HCT116 (cell line): ENCODE measurements at regions not wholly inside any gene's neighbourhood (a gene's known extent, or its start where the extent isn't known, plus 50 kb on each side); places are given as distances from the start of the nearest gene placed in this dataset.

Experiments used
- ATAC-seq: fragments of 200-7000 bp; cut with Tn5 transposase; 2 replicates; pipeline ENCODE4 v1.9.1; 2020; ENCODE audit warnings: mild to moderate bottlenecking, moderate library complexity
- BruUV-seq: library from RNA; stranded (reverse); fragments of 400-500 nt; replicated peaks from 2 replicates; lab custom pipeline; 2021; lab: Mats Ljungman, UMichigan
- CTCF ChIA-PET: fragments of 300-600 bp; sonication (Branson Sonifier 250); formaldehyde crosslinking; loops from one replicate; lab custom pipeline; 2021; ENCODE audit warnings: antibody characterized with exemption; lab: Charles Lee
- POLR2A ChIA-PET: fragments of 300-600, 350-600 bp; sonication (Branson Sonifier 250); formaldehyde crosslinking; loops from one replicate; lab custom pipeline; 2021; ENCODE audit warnings: antibody characterized with exemption; lab: Charles Lee
- RAD21 ChIA-PET, 2 experiments: fragments of 300-600 bp; sonication (Branson Sonifier 250); formaldehyde crosslinking; loops; one replicate each; lab custom pipeline; 2023; ENCODE audit warnings: low total read pairs in 2 of 2; ENCODE audit not compliant: uncharacterized antibody in 2 of 2, unreplicated experiment in 2 of 2, low non-redundant PET in 1 of 2; lab: Charles Lee
- DNase-seq: peaks from one replicate; pipeline ENCODE4 v3.0.0-alpha.2; 2010; ENCODE audit warnings: low read depth, low spot score
- H2AFZ ChIP-seq: fragments of 200-600 bp; shearing (Covaris generic), sonication (generic); 2 replicates; pipeline ENCODE4 v1.6.1; 2017; ENCODE audit warnings: low read depth, mixed run types, mixed read lengths, antibody characterized with exemption, low read length; ENCODE audit not compliant: poor library complexity, severe bottlenecking
- H3K27ac ChIP-seq: 2 replicates; pipeline ENCODE4 v1.5.1; 2012; ENCODE audit warnings: low read depth, low read length
- H3K27me3 ChIP-seq: fragments of 200-600 bp; sonication (generic); 2 replicates; pipeline ENCODE4 v1.6.1; 2016; ENCODE audit warnings: mixed run types, low read length, mixed read lengths; ENCODE audit not compliant: insufficient read depth
- H3K36me3 ChIP-seq, 2 experiments: fragments of 200-500 bp in 1 of 2; fragments of 200-600 bp in 1 of 2; sonication (Bioruptor generic) in 1 of 2; sonication (generic) in 1 of 2; 2 replicates each; pipeline versions ENCODE4 v1.5.1 to v1.6.1; 2014 to 2016; ENCODE audit warnings: low read length in 2 of 2, inconsistent platforms in 1 of 2, mixed read lengths in 1 of 2, mixed run types in 1 of 2; ENCODE audit not compliant: insufficient read depth in 2 of 2, control insufficient read depth in 1 of 2
- H3K4me1 ChIP-seq, 2 experiments: fragments of 200-600 bp in 1 of 2; sonication (generic) in 1 of 2; 2 replicates each; pipeline versions ENCODE4 v1.5.1 to v1.6.1; 2012 to 2017; ENCODE audit warnings: low read length in 2 of 2, inconsistent platforms in 1 of 2, mild to moderate bottlenecking in 1 of 2, mixed read lengths in 1 of 2, mixed run types in 1 of 2, moderate library complexity in 1 of 2; ENCODE audit not compliant: insufficient read depth in 2 of 2, control insufficient read depth in 1 of 2
- H3K4me2 ChIP-seq: fragments of 200-600 bp; sonication (generic); 2 replicates; pipeline ENCODE4 v1.6.1; 2017; ENCODE audit warnings: mixed run types, low read length, mixed read lengths
- H3K4me3 ChIP-seq, 2 experiments: fragments of 200-600 bp in 1 of 2; sonication (generic) in 1 of 2; replicated peaks in 1 of 2; 2 replicates each; pipeline ENCODE4 v1.5.1; 2011 to 2016; ENCODE audit warnings: low read length in 2 of 2, control low read depth in 1 of 2, low read depth in 1 of 2, mild to moderate bottlenecking in 1 of 2, mixed read lengths in 1 of 2, mixed run types in 1 of 2
- H3K79me2 ChIP-seq: fragments of 200-600 bp; sonication (generic); 2 replicates; pipeline ENCODE4 v1.6.1; 2017; ENCODE audit warnings: mild to moderate bottlenecking, mixed run types, low read length, moderate library complexity, mixed read lengths; ENCODE audit not compliant: insufficient read depth
- H3K9ac ChIP-seq: fragments of 200-600 bp; sonication (generic); 2 replicates; pipeline ENCODE4 v1.6.1; 2016; ENCODE audit warnings: low read length, mixed read lengths
- H3K9me2 ChIP-seq: fragments of 200-600 bp; sonication (generic), shearing (Covaris generic); 2 replicates; pipeline ENCODE4 v1.6.1; 2017; ENCODE audit warnings: mixed run types, mild to moderate bottlenecking, moderate library complexity; ENCODE audit not compliant: insufficient read depth
- H3K9me3 ChIP-seq, 2 experiments: fragments of 200-500 bp in 1 of 2; fragments of 200-600 bp in 1 of 2; sonication (Bioruptor generic) in 1 of 2; sonication (generic) in 1 of 2; 2 replicates each; pipeline ENCODE4 v1.6.1; 2014 to 2017; ENCODE audit warnings: low read length in 2 of 2, mixed read lengths in 2 of 2, inconsistent platforms in 1 of 2, low read depth in 1 of 2, mild to moderate bottlenecking in 1 of 2, mixed run types in 1 of 2, moderate library complexity in 1 of 2; ENCODE audit not compliant: control insufficient read depth in 1 of 2, insufficient read depth in 1 of 2
- H4K20me1 ChIP-seq: fragments of 200-600 bp; sonication (generic), shearing (Covaris generic); 2 replicates; pipeline ENCODE4 v1.6.1; 2017; ENCODE audit warnings: mixed run types, mild to moderate bottlenecking, moderate library complexity; ENCODE audit not compliant: insufficient read depth
- CEBPB ChIP-seq: IDR thresholded peaks from 2 replicates; pipeline ENCODE4 v1.6.1; 2012; ENCODE audit warnings: low read depth
- ELF1 ChIP-seq: IDR thresholded peaks from 2 replicates; pipeline ENCODE4 v1.6.1; 2012; ENCODE audit warnings: low read depth, borderline replicate concordance
- EZH2 ChIP-seq: fragments of 200-600 bp; sonication (generic); IDR thresholded peaks from 2 replicates; pipeline ENCODE4 v1.6.1; 2017; ENCODE audit warnings: antibody characterized with exemption, mixed run types
- EZH2phosphoT487 ChIP-seq: fragments of 200-600 bp; IDR thresholded peaks from 2 replicates; pipeline ENCODE4 v1.6.1; 2018; ENCODE audit warnings: antibody characterized with exemption, borderline replicate concordance
- FOSL1 ChIP-seq: IDR thresholded peaks from 2 replicates; pipeline ENCODE4 v1.6.1; 2012; ENCODE audit warnings: low read depth
- JUND ChIP-seq: IDR thresholded peaks from 2 replicates; pipeline ENCODE4 v1.6.1; 2012
- POLR2A ChIP-seq: IDR thresholded peaks from 2 replicates; pipeline ENCODE4 v1.7.0; 2011; ENCODE audit warnings: borderline replicate concordance; ENCODE audit not compliant: insufficient read depth, insufficient read length; ENCODE audit errors: extremely low read depth
- RAD21 ChIP-seq: IDR thresholded peaks from 2 replicates; pipeline ENCODE4 v1.6.1; 2012; ENCODE audit warnings: low read depth, mild to moderate bottlenecking
- SIN3A ChIP-seq: IDR thresholded peaks from 2 replicates; pipeline ENCODE4 v1.6.1; 2012; ENCODE audit warnings: low read depth
- SP1 ChIP-seq: IDR thresholded peaks from 2 replicates; pipeline ENCODE4 v1.6.1; 2012; ENCODE audit warnings: low read depth
- SRF ChIP-seq: IDR thresholded peaks from 2 replicates; pipeline ENCODE4 v1.6.1; 2012; ENCODE audit warnings: low read depth
- TCF7L2 ChIP-seq: IDR thresholded peaks from 2 replicates; pipeline ENCODE4 v1.7.0; 2011; ENCODE audit warnings: borderline replicate concordance, inconsistent platforms; ENCODE audit not compliant: insufficient read depth, insufficient read length; ENCODE audit errors: extremely low read depth
- ZFX ChIP-seq: fragments of 450-650 bp; IDR thresholded peaks from 2 replicates; pipeline ENCODE4 v1.6.1; 2017
- intact Hi-C: fragments of 100-400 bp; cut with micrococcal nuclease; formaldehyde crosslinking; loops from 2 replicates; pipeline ENCODE4 v1.10.0; 2022
- TF ChIP-seq, protein P1 (sequence below): IDR thresholded peaks from 2 replicates; pipeline ENCODE4 v1.6.1; 2012; ENCODE audit warnings: low read depth
- TF ChIP-seq, protein P2 (sequence below): IDR thresholded peaks from 2 replicates; pipeline ENCODE4 v1.6.1; 2012
- TF ChIP-seq, protein P3 (sequence below): IDR thresholded peaks from 2 replicates; pipeline ENCODE4 v1.6.1; 2011; ENCODE audit warnings: mild to moderate bottlenecking, low read length, moderate library complexity; ENCODE audit not compliant: insufficient replicate concordance; ENCODE audit errors: extremely low read depth
- TF ChIP-seq, protein P4 (sequence below): IDR thresholded peaks from 2 replicates; pipeline ENCODE4 v1.6.1; 2012

DNA sequence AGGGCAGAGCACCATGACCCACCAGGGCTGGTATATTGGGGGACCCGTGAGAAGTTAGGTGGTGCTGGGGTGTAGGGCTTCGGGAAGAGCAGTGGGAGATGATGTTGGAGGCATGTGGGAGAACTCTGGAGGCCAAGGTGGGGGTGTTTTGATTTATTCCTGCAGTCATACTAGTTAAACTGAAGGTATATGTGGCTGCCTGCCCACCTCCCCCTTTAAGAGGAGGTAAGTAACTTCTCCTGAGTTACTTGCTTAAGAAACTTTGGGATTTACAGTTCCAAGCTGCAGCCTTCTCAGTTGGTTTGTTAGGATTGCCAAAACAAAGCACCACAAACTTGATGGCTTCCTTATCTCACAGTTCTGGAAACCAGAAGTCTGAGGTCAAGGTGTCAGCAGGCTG, 73.1 kb upstream of the AGBL1 start:
- Histone ChIP-seq H4K20me1 (no peaks in the 10 kb centered on the region), H3K9me2 (no peaks in the 10 kb centered on the region), H3K27me3 (peaks cover 4% of the 10 kb centered on the region), H3K4me3 (no peak overlapping the region), H2AFZ (no peak overlapping the region), H3K4me1 (no peaks in the 10 kb centered on the region), H3K27ac (no peak overlapping the region), H3K4me2 (no peak overlapping the region), H3K79me2 (no peaks in the 10 kb centered on the region), H3K9ac (no peak overlapping the region), H3K9me3 (no peaks in the 10 kb centered on the region), H3K36me3 (no peaks in the 10 kb centered on the region)
- intact Hi-C loops, result loop anchor here (5.0 kb wide), 1 partner anchor 49 kb away; no protein-coding TSS in a partner anchor
- POLR2A ChIA-PET, result no interaction called here
- ATAC-seq (no peak), DNase-seq (no peak)
- CTCF ChIA-PET, result no interaction called here
- BruUV-seq, result no TSS peak
- RAD21 ChIA-PET, result no interaction called here
- no peak for TF ChIP-seq EZH2
- TF ChIP-seq, protein P1, sequence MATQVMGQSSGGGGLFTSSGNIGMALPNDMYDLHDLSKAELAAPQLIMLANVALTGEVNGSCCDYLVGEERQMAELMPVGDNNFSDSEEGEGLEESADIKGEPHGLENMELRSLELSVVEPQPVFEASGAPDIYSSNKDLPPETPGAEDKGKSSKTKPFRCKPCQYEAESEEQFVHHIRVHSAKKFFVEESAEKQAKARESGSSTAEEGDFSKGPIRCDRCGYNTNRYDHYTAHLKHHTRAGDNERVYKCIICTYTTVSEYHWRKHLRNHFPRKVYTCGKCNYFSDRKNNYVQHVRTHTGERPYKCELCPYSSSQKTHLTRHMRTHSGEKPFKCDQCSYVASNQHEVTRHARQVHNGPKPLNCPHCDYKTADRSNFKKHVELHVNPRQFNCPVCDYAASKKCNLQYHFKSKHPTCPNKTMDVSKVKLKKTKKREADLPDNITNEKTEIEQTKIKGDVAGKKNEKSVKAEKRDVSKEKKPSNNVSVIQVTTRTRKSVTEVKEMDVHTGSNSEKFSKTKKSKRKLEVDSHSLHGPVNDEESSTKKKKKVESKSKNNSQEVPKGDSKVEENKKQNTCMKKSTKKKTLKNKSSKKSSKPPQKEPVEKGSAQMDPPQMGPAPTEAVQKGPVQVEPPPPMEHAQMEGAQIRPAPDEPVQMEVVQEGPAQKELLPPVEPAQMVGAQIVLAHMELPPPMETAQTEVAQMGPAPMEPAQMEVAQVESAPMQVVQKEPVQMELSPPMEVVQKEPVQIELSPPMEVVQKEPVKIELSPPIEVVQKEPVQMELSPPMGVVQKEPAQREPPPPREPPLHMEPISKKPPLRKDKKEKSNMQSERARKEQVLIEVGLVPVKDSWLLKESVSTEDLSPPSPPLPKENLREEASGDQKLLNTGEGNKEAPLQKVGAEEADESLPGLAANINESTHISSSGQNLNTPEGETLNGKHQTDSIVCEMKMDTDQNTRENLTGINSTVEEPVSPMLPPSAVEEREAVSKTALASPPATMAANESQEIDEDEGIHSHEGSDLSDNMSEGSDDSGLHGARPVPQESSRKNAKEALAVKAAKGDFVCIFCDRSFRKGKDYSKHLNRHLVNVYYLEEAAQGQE, result no peak
- TF ChIP-seq, protein P2, sequence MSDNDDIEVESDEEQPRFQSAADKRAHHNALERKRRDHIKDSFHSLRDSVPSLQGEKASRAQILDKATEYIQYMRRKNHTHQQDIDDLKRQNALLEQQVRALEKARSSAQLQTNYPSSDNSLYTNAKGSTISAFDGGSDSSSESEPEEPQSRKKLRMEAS, result no peak
- TF ChIP-seq TCF7L2, result no peak
- no peak for TF ChIP-seq RAD21
- TF ChIP-seq, protein P3, sequence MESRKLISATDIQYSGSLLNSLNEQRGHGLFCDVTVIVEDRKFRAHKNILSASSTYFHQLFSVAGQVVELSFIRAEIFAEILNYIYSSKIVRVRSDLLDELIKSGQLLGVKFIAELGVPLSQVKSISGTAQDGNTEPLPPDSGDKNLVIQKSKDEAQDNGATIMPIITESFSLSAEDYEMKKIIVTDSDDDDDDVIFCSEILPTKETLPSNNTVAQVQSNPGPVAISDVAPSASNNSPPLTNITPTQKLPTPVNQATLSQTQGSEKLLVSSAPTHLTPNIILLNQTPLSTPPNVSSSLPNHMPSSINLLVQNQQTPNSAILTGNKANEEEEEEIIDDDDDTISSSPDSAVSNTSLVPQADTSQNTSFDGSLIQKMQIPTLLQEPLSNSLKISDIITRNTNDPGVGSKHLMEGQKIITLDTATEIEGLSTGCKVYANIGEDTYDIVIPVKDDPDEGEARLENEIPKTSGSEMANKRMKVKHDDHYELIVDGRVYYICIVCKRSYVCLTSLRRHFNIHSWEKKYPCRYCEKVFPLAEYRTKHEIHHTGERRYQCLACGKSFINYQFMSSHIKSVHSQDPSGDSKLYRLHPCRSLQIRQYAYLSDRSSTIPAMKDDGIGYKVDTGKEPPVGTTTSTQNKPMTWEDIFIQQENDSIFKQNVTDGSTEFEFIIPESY, result no peak
- TF ChIP-seq SRF, result no peak
- no peak for TF ChIP-seq ELF1
- TF ChIP-seq SIN3A, result no peak
- TF ChIP-seq SP1, result no peak
- TF ChIP-seq CEBPB, result no peak
- TF ChIP-seq, protein P4, sequence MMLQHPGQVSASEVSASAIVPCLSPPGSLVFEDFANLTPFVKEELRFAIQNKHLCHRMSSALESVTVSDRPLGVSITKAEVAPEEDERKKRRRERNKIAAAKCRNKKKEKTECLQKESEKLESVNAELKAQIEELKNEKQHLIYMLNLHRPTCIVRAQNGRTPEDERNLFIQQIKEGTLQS, result no peak
- no peak for TF ChIP-seq FOSL1
- TF ChIP-seq JUND, result no peak
- no peak for TF ChIP-seq EZH2phosphoT487
- TF ChIP-seq ZFX, result no peak
- TF ChIP-seq POLR2A, result no peak
